Upper lobe of right lung (tissue), 1 donor: ENCODE measurements at regions not wholly inside any gene's neighbourhood (a gene's known extent, or its start where the extent isn't known, plus 50 kb on each side); places are given as distances from the start of the nearest gene placed in this dataset.

ENCODE experiments used
- ATAC-seq: fragments of 200-7000 bp; cut with Tn5 transposase; one replicate; pipeline ENCODE4 v1.9.1; 2020; ENCODE audit warnings: mild to moderate bottlenecking, moderate library complexity
- DNase-seq: peaks from one replicate; pipeline ENCODE4 v3.0.0-alpha.2; 2020
- H3K27ac ChIP-seq: fragments of 200-600 bp; one replicate; pipeline ENCODE4 v1.8.0; 2022
- H3K27me3 ChIP-seq: fragments of 200-600 bp; one replicate; pipeline ENCODE4 v1.8.0; 2022; ENCODE audit warnings: mild to moderate bottlenecking
- H3K36me3 ChIP-seq: fragments of 200-600 bp; one replicate; pipeline ENCODE4 v1.8.0; 2022
- H3K4me1 ChIP-seq: fragments of 200-600 bp; one replicate; pipeline ENCODE4 v1.8.0; 2022
- H3K4me3 ChIP-seq: fragments of 200-600 bp; one replicate; pipeline ENCODE4 v1.8.0; 2022; ENCODE audit warnings: mild to moderate bottlenecking
- H3K9me3 ChIP-seq: fragments of 200-600 bp; one replicate; pipeline ENCODE4 v1.8.0; 2022
- CTCF ChIP-seq: fragments of 200-600 bp; IDR thresholded peaks from one replicate; pipeline ENCODE4 v1.8.0; 2022; ENCODE audit warnings: antibody characterized with exemption
- intact Hi-C: fragments of 100-400 bp; cut with DNase I; formaldehyde crosslinking; loops from one replicate; pipeline ENCODE4 v1.11.0; 2022
- donor health status: DM: no; HTN: yes; CAD: no; lungs with severe emphysema.

DNA sequence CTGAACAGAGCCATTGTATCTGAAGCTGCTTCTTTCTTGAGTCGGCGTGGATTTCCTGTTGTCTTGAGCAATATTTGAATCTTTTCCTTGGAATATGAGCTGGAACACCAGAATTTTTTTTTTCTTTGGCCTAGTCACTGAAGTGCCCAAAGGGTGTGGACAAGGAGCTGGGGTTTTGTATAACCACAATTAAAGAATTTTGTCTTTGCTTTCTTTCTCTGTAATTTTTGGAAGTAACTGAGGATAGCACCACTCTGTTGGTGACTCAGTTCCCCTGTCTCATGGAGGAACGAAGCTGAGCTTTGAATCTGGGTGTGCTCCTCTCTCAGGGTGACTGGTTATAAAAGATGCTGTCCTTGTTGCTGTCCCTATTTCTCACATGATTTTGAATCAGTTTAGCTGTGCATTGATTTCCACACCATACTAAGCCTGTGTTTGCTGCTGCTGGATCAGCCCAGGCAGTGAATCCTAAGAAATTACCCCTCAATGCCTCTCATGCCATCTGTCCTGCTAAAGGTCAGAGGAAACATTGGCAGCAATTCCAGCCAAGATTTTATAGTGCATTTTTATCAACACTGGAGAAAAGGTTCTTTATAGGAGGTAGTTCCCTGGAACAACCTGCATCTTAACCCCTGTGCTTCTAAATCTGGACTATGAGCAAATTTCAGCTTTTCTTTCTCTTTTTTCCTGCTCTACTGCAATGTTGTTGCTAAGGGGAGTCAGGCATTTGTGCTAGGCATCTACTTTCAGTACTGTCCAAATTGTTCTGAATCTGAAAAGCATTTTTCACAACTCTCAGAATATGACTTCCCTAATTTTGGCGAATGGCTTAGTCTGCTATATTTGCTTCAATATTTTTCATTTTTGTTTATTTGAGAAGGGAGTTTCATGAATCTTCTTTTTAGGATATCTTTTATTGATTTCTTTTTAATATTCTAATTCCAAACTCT is 540.8 kb downstream of the SOX6 start:
- no peaks in the 10 kb centered on the region for H3K9me3 ChIP-seq
- no peaks in the 10 kb centered on the region for H3K36me3 ChIP-seq
- TF ChIP-seq CTCF = no peak
- peaks cover 32% of the 10 kb centered on the region for H3K4me1 ChIP-seq
- ATAC-seq (peak; percentile 45), DNase-seq (no peak)
- H3K27ac ChIP-seq = peak overlapping the region; percentile 40
- H3K4me3 ChIP-seq = no peak overlapping the region
- H3K27me3 ChIP-seq = no peaks in the 10 kb centered on the region
- intact Hi-C loops = no loop called here

- Histone ChIP-seq H3K36me3 (no peaks in the 10 kb centered on the region), H3K4me3 (no peak overlapping the region), H3K27me3 (no peaks in the 10 kb centered on the region), H3K27ac (peak overlapping the region; percentile 40), H3K4me1 (peaks cover 32% of the 10 kb centered on the region), H3K9me3 (no peaks in the 10 kb centered on the region)
- peak; percentile 70 for ATAC-seq
- intact Hi-C loops = no loop called here
- TF ChIP-seq CTCF = no peak
- no peak for DNase-seq
Observed at GRCh38 chr11:15816260-15816871, 540.0 kb downstream of the SOX6 start.

- H3K27me3 ChIP-seq = no peaks in the 10 kb centered on the region
- H3K9me3 ChIP-seq = no peaks in the 10 kb centered on the region
- peaks cover 32% of the 10 kb centered on the region for H3K4me1 ChIP-seq
- no peak overlapping the region for H3K4me3 ChIP-seq
- ATAC-seq (no peak), DNase-seq (no peak)
- no peaks in the 10 kb centered on the region for H3K36me3 ChIP-seq
- intact Hi-C loops = no loop called here
- no peak overlapping the region for H3K27ac ChIP-seq
- TF ChIP-seq CTCF = no peak
Observed at GRCh38 chr11:15817001-15817400, 539.3 kb downstream of the SOX6 start.

- Histone ChIP-seq H3K27ac (no peak overlapping the region), H3K4me1 (peaks cover 32% of the 10 kb centered on the region), H3K36me3 (no peaks in the 10 kb centered on the region), H3K4me3 (no peak overlapping the region), H3K9me3 (no peaks in the 10 kb centered on the region), H3K27me3 (no peaks in the 10 kb centered on the region)
- DNase-seq (no peak), ATAC-seq (no peak)
- intact Hi-C loops = no loop called here
- TF ChIP-seq CTCF = no peak
Observed at GRCh38 chr11:15818132-15818842, 538.1 kb downstream of the SOX6 start.

GRCh38 chr11:15819679-15820286 is 536.6 kb downstream of the SOX6 start:
- Histone ChIP-seq H3K27ac (no peak overlapping the region), H3K4me1 (peaks cover 32% of the 10 kb centered on the region), H3K9me3 (no peaks in the 10 kb centered on the region), H3K4me3 (no peak overlapping the region), H3K27me3 (no peaks in the 10 kb centered on the region), H3K36me3 (no peaks in the 10 kb centered on the region)
- TF ChIP-seq CTCF = peak; percentile 90
- ATAC-seq = peak; percentile 95
- intact Hi-C loops = no loop called here
- DNase-seq = peak; percentile 87
